Muscle layer of colon (tissue), 2 donors: ENCODE measurements at regions not wholly inside any gene's neighbourhood (a gene's known extent, or its start where the extent isn't known, plus 50 kb on each side); places are given as distances from the start of the nearest gene placed in this dataset.

Experiments
- H3K27ac ChIP-seq: one replicate; pipeline ENCODE4 v1.7.0; 2013; ENCODE audit warnings: low read depth, mild to moderate bottlenecking, low read length, moderate library complexity
- H3K27me3 ChIP-seq, 2 donors: one replicate each; pipeline ENCODE4 v1.7.0; 2013; ENCODE audit warnings: low read length in 2 of 2, mild to moderate bottlenecking in 2 of 2; ENCODE audit not compliant: insufficient read depth in 2 of 2, control insufficient read depth in 1 of 2
- H3K36me3 ChIP-seq: one replicate; pipeline ENCODE4 v1.7.0; 2013; ENCODE audit warnings: mild to moderate bottlenecking, low read length; ENCODE audit not compliant: insufficient read depth
- H3K4me1 ChIP-seq: one replicate; pipeline ENCODE4 v1.7.0; 2013; ENCODE audit warnings: mild to moderate bottlenecking, low read length; ENCODE audit not compliant: insufficient read depth
- H3K4me3 ChIP-seq, 2 donors: one replicate each; pipeline ENCODE4 v1.7.0; 2013; ENCODE audit warnings: low read length in 2 of 2, low read depth in 1 of 2, mild to moderate bottlenecking in 1 of 2, moderate library complexity in 1 of 2
- H3K9ac ChIP-seq: one replicate; pipeline ENCODE4 v1.7.0; 2013; ENCODE audit warnings: low read length
- H3K9me3 ChIP-seq: one replicate; pipeline ENCODE4 v1.7.0; 2013; ENCODE audit warnings: mild to moderate bottlenecking, low read length
- donor health status: abdominal sarcoma.
- donor health status: Adenocarcinoma of cecum.

DNA sequence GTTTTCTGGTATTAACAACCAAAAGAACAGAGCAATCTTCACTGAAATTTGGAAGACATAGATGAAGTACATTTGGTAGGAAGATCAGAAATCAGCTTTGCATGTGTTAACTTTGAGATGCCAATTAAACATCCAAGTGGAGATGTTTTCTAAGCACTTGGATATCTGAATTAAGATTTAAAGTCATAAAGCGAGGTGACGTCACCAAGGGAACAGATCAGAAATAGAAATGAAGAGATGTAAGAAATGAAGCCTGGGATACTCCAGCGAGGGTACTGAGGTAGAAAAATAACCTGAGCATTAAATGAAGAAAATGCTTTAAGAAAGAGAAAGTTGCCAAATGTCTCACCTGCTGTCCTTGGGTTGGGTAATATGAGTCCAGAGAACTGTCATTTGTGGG lies 1223.3 kb downstream of the MAT2B start:
- no peaks in the 10 kb centered on the region for H3K27me3 ChIP-seq
- no peak overlapping the region for H3K27ac ChIP-seq
- H3K9me3 ChIP-seq, result no peaks in the 10 kb centered on the region
- no peak overlapping the region for H3K9ac ChIP-seq
- no peaks in the 10 kb centered on the region for H3K36me3 ChIP-seq
- no peak overlapping the region for H3K4me3 ChIP-seq
- no peaks in the 10 kb centered on the region for H3K4me1 ChIP-seq

DNA sequence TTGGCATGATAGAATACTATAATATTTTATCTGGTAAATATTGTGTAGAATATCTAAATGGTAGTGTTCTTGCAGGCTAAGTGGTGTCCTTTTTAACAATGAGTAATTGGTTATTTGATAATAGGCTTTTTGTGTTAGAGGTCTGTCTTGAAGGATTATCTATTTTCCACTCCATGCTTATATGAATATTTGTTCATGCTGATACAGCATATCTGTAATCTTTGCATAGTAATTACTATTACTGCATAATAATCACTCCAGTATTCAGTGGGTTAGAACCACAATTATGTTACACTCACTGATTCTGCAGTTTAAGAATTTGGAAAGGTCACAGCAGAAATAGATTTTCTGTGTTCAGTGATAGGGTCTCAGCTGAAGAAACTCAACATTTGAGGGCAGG lies 1229.9 kb downstream of the MAT2B start:
- H3K36me3 ChIP-seq, result no peaks in the 10 kb centered on the region
- H3K9me3 ChIP-seq, result no peaks in the 10 kb centered on the region
- H3K27ac ChIP-seq, result no peak overlapping the region
- H3K4me1 ChIP-seq, result no peaks in the 10 kb centered on the region
- H3K4me3 ChIP-seq, result no peak overlapping the region
- H3K9ac ChIP-seq, result no peak overlapping the region
- no peaks in the 10 kb centered on the region for H3K27me3 ChIP-seq

DNA sequence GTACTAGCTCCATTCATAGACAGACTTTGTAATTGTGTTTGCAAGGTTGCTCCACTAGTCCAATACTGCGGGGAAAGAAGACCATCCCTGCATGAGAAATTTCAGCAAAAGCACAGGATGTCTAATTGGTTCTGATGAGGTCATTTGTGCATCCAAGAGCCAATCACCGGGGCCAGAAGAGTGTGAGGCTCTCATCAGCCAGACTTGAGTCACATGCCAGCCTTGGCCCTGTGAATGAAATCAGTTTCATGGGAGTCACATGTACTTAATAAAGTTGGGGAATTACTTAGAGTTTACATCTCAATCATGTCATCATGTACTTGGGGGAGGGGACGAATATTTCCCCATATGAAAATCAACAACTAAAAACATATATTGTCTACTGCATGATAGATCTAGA lies 1236.0 kb downstream of the MAT2B start:
- no peaks in the 10 kb centered on the region for H3K27me3 ChIP-seq

GRCh38 chr5:164742025-164742424 lies 1236.6 kb downstream of the MAT2B start:
- no peaks in the 10 kb centered on the region for H3K27me3 ChIP-seq
- H3K36me3 ChIP-seq, result no peaks in the 10 kb centered on the region
- no peak overlapping the region for H3K9ac ChIP-seq
- no peak overlapping the region for H3K4me3 ChIP-seq
- H3K27ac ChIP-seq, result no peak overlapping the region
- no peaks in the 10 kb centered on the region for H3K9me3 ChIP-seq
- H3K4me1 ChIP-seq, result no peaks in the 10 kb centered on the region

More for the DNA sequence above, 1236.0 kb downstream of the MAT2B start:
- Histone ChIP-seq H3K36me3 (no peaks in the 10 kb centered on the region), H3K4me3 (no peak overlapping the region), H3K4me1 (no peaks in the 10 kb centered on the region), H3K27ac (no peak overlapping the region), H3K9ac (no peak overlapping the region), H3K9me3 (no peaks in the 10 kb centered on the region)

DNA sequence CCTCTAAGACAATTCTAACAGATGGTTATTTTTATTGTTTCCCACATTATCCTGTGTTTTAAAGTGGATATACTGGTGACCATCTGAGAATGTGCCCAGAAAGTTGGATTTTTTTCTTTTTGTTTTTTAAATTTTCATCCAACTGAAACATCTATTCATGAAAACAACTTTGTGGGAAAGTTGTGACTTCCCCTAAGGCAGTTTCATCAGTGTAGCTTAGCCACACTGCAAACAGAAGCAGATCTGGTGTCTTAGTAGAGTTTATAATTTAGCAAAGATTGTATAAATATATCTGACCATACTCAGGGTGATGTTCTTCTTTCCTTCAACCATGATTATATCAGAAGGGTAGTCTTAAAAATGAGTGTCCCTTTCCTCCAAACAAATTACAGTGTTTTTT lies 1241.3 kb downstream of the MAT2B start:
- Histone ChIP-seq H3K9me3 (no peaks in the 10 kb centered on the region), H3K27me3 (no peaks in the 10 kb centered on the region), H3K9ac (no peak overlapping the region), H3K4me1 (no peaks in the 10 kb centered on the region), H3K36me3 (no peaks in the 10 kb centered on the region), H3K27ac (no peak overlapping the region), H3K4me3 (no peak overlapping the region)

GRCh38 chr5:164747371-164747770 lies 1242.0 kb downstream of the MAT2B start:
- Histone ChIP-seq H3K9ac (no peak overlapping the region), H3K27me3 (no peaks in the 10 kb centered on the region), H3K9me3 (no peaks in the 10 kb centered on the region), H3K27ac (no peak overlapping the region), H3K4me3 (no peak overlapping the region), H3K4me1 (no peaks in the 10 kb centered on the region), H3K36me3 (no peaks in the 10 kb centered on the region)

GRCh38 chr5:164748861-164749260 lies 1243.4 kb downstream of the MAT2B start:
- H3K9ac ChIP-seq, result no peak overlapping the region
- H3K27ac ChIP-seq, result no peak overlapping the region
- H3K36me3 ChIP-seq, result no peaks in the 10 kb centered on the region

DNA sequence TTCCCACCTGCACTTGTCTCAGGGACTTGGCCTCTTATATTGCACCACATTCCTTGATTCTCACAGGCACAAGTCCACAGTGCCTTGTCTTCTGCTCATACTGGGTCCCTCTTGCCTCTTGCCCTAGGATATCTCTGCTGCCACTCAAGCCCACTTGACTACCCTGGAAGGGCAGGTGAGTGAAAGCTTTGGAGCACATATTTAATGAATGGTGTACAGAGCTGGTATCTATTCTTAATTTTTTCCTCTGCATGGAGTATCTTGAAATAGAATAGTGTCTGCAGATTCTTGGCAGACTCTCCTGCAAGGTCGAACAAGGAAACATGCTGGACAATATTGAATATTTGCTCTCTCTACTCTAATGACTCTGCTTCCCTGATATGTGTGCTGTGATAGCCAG lies 1248.0 kb downstream of the MAT2B start:
- no peaks in the 10 kb centered on the region for H3K9me3 ChIP-seq
- H3K9ac ChIP-seq, result no peak overlapping the region
- H3K4me1 ChIP-seq, result no peaks in the 10 kb centered on the region
- H3K27me3 ChIP-seq, result no peaks in the 10 kb centered on the region
- H3K27ac ChIP-seq, result no peak overlapping the region
- H3K4me3 ChIP-seq, result no peak overlapping the region
- H3K36me3 ChIP-seq, result no peaks in the 10 kb centered on the region

More at GRCh38 chr5:164748861-164749260, 1243.4 kb downstream of the MAT2B start:
- Histone ChIP-seq H3K27me3 (no peaks in the 10 kb centered on the region), H3K4me3 (no peak overlapping the region), H3K9me3 (no peaks in the 10 kb centered on the region), H3K4me1 (no peaks in the 10 kb centered on the region)

DNA sequence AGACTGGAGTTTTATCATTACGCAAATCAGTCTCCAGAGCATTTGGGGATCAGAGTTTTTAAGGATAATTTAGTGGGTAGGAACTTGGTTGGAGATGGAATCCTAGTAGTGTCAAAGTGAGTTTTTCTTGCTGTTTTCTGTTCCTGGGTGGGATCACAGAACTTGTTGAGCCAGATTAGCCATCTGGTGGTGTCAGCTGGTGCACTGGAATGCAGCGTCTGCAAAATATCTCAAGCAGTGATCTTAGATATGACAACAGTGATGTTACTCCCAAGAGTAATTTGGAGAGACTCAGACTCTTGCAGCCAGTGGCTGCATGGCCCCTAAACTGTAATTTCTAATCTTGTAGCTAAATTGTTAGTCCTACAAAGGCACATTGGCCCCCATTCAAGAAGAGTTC lies 1257.8 kb downstream of the MAT2B start:
- H3K4me1 ChIP-seq, result peaks cover 3% of the 10 kb centered on the region
- H3K9ac ChIP-seq, result no peak overlapping the region
- no peaks in the 10 kb centered on the region for H3K36me3 ChIP-seq
- no peak overlapping the region for H3K4me3 ChIP-seq
- H3K27ac ChIP-seq, result no peak overlapping the region
- H3K9me3 ChIP-seq, result no peaks in the 10 kb centered on the region
- no peaks in the 10 kb centered on the region for H3K27me3 ChIP-seq

DNA sequence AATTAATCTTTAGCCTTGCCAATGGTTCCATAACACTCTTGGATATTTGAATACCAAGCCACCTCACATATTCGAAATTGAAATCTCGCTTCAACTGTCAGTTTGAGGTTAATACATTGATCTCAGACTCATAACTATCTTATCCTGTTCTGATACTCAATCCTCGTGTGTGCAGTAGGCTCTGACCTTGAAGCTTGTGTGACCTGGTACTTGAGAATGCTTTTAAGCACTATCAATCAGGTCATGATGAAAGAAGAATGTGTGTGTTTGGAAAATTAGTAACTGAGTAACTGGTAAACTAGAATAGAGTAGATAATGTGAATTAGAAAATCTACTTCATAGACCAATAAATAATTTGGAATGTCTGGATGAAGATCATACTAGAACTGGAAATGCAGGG lies 1266.7 kb downstream of the MAT2B start:
- Histone ChIP-seq H3K4me3 (no peak overlapping the region), H3K27me3 (no peaks in the 10 kb centered on the region), H3K36me3 (no peaks in the 10 kb centered on the region), H3K9ac (no peak overlapping the region), H3K4me1 (no peaks in the 10 kb centered on the region), H3K27ac (no peak overlapping the region), H3K9me3 (no peaks in the 10 kb centered on the region)

DNA sequence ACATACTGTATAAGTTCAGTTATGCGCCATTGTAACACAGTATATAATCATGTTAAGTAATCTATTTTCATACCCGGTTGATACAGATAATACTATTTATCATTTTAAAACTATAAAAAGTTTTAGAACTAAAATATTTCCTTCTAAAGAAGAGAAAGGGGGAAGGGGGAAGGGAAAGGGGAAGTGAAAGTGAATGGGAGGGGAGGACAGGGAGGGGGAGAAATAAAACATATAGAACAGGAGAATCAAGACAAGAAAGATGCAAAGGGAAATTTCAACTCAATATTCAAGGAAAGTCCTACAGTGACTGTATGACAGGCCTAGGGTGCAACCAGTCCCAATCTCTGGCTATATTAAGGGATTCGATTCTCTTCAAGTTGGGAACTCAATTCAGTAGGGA lies 1278.8 kb downstream of the MAT2B start:
- no peaks in the 10 kb centered on the region for H3K4me1 ChIP-seq

GRCh38 chr5:164798110-164798509 lies 1292.7 kb downstream of the MAT2B start:
- Histone ChIP-seq H3K27ac (no peak overlapping the region), H3K4me1 (no peaks in the 10 kb centered on the region), H3K9me3 (no peaks in the 10 kb centered on the region), H3K4me3 (no peak overlapping the region), H3K36me3 (no peaks in the 10 kb centered on the region), H3K9ac (no peak overlapping the region), H3K27me3 (no peaks in the 10 kb centered on the region)

More for the DNA sequence above, 1278.8 kb downstream of the MAT2B start:
- H3K36me3 ChIP-seq, result no peaks in the 10 kb centered on the region
- H3K27me3 ChIP-seq, result no peaks in the 10 kb centered on the region
- no peak overlapping the region for H3K9ac ChIP-seq
- no peak overlapping the region for H3K4me3 ChIP-seq
- H3K27ac ChIP-seq, result no peak overlapping the region
- H3K9me3 ChIP-seq, result no peaks in the 10 kb centered on the region
